Osteocyte (in vitro differentiated cells): ENCODE measurements at regions not wholly inside any gene's neighbourhood (a gene's known extent, or its start where the extent isn't known, plus 50 kb on each side); places are given as distances from the start of the nearest gene placed in this dataset.

Source experiments
- DNase-seq: peaks from one replicate; pipeline ENCODE4 v3.0.0; 2021; ENCODE audit warnings: mixed read lengths; ENCODE audit not compliant: unreplicated experiment; ENCODE audit errors: extremely low spot score
- H3K27ac Mint-ChIP-seq: one replicate; pipeline ENCODE4 v1.8.0; 2021; ENCODE audit warnings: mild to moderate bottlenecking, mixed read lengths; ENCODE audit not compliant: unreplicated experiment
- H3K27me3 Mint-ChIP-seq: one replicate; pipeline ENCODE4 v1.8.0; 2021; ENCODE audit warnings: mixed read lengths; ENCODE audit not compliant: unreplicated experiment
- H3K36me3 Mint-ChIP-seq: one replicate; pipeline ENCODE4 v1.8.0; 2021; ENCODE audit warnings: mixed read lengths; ENCODE audit not compliant: unreplicated experiment
- H3K4me1 Mint-ChIP-seq: one replicate; pipeline ENCODE4 v1.8.0; 2021; ENCODE audit warnings: mixed read lengths; ENCODE audit not compliant: unreplicated experiment
- H3K4me3 Mint-ChIP-seq: one replicate; pipeline ENCODE4 v1.8.0; 2021; ENCODE audit warnings: mild to moderate bottlenecking, moderate library complexity, mixed read lengths; ENCODE audit not compliant: unreplicated experiment
- H3K9me3 Mint-ChIP-seq: one replicate; pipeline ENCODE4 v1.8.0; 2021; ENCODE audit warnings: mixed read lengths; ENCODE audit not compliant: unreplicated experiment
- TF ChIP-seq, protein P1 (sequence below): fragments of 200-600 bp; sonication (generic); IDR thresholded peaks from 2 replicates; pipeline ENCODE4 v1.5.0; 2021; ENCODE audit warnings: antibody characterized with exemption, mild to moderate bottlenecking, moderate library complexity

DNA sequence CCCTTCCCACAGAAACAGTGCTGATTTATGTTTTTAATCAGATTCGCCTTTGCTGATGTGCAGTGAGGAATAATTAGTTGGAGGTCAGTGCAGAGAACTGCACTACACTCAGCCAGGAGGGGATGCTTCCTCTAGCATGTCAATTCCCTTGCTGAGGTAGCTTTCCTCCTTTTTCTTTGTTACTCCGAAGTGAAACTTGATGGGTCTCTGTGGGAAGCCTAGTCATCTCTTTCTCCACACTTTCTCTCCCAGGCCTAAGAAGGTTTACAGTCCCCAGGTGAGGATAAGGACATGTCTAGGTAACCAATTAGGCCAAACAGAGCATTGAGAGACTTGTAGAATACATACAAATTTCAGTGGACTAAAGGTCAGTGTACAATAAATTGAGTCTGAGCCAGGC is 461.8 kb downstream of the KIF4B start:
- Mint-ChIP-seq H3K36me3 (no peaks in the 10 kb centered on the region), H3K27ac (no peak overlapping the region), H3K9me3 (no peaks in the 10 kb centered on the region), H3K27me3 (no peaks in the 10 kb centered on the region), H3K4me1 (no peaks in the 10 kb centered on the region), H3K4me3 (no peak overlapping the region)
- TF ChIP-seq, protein P1, sequence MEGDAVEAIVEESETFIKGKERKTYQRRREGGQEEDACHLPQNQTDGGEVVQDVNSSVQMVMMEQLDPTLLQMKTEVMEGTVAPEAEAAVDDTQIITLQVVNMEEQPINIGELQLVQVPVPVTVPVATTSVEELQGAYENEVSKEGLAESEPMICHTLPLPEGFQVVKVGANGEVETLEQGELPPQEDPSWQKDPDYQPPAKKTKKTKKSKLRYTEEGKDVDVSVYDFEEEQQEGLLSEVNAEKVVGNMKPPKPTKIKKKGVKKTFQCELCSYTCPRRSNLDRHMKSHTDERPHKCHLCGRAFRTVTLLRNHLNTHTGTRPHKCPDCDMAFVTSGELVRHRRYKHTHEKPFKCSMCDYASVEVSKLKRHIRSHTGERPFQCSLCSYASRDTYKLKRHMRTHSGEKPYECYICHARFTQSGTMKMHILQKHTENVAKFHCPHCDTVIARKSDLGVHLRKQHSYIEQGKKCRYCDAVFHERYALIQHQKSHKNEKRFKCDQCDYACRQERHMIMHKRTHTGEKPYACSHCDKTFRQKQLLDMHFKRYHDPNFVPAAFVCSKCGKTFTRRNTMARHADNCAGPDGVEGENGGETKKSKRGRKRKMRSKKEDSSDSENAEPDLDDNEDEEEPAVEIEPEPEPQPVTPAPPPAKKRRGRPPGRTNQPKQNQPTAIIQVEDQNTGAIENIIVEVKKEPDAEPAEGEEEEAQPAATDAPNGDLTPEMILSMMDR: no peak
- DNase-seq: no peak

DNA sequence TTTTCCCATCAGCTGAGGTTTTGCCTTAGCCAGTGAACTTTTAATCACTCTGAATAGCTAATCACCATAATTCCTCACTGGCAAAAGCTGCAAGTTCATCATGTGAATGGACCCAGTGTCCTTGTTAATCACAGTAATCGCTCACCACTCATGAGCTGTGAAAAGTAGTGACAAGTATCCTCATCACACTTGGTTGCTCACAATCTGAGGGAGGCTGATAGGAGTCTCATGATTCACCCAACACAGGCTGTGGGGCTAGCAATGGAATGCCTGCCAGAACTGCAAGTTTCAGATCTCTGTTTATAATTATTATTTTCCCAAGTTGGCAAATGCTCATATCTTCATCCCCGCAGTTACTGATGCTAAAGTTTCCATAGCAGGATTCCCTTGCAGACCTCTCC is 467.2 kb downstream of the KIF4B start:
- no peaks in the 10 kb centered on the region for H3K27me3 Mint-ChIP-seq
- H3K36me3 Mint-ChIP-seq: no peaks in the 10 kb centered on the region
- TF ChIP-seq, protein P1: no peak
- no peaks in the 10 kb centered on the region for H3K4me1 Mint-ChIP-seq
- no peaks in the 10 kb centered on the region for H3K9me3 Mint-ChIP-seq
- no peak overlapping the region for H3K4me3 Mint-ChIP-seq
- no peak overlapping the region for H3K27ac Mint-ChIP-seq
- no peak for DNase-seq

DNA sequence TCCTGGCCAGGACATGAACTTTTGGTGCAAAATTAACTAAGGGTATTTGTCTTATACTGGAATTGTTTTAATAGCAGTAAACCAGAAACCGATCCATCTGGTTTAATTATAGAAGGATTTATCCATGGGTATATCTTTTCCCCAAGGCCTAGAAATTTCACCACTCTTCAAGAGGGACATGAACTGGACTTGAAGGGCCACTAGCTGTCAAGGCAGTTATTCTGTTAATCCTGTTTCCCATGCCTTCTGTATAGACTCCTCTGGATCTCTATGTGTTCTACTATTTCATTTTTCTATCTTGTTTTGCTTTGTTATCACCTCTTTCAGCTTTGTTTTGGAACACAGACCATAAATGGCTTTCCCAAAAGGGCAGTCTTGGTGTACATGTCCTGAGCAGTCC is 467.6 kb downstream of the KIF4B start:
- H3K36me3 Mint-ChIP-seq: no peaks in the 10 kb centered on the region
- no peaks in the 10 kb centered on the region for H3K9me3 Mint-ChIP-seq
- no peak overlapping the region for H3K4me3 Mint-ChIP-seq
- TF ChIP-seq, protein P1: no peak
- no peaks in the 10 kb centered on the region for H3K27me3 Mint-ChIP-seq
- H3K27ac Mint-ChIP-seq: no peak overlapping the region
- DNase-seq: no peak
- H3K4me1 Mint-ChIP-seq: no peaks in the 10 kb centered on the region

DNA sequence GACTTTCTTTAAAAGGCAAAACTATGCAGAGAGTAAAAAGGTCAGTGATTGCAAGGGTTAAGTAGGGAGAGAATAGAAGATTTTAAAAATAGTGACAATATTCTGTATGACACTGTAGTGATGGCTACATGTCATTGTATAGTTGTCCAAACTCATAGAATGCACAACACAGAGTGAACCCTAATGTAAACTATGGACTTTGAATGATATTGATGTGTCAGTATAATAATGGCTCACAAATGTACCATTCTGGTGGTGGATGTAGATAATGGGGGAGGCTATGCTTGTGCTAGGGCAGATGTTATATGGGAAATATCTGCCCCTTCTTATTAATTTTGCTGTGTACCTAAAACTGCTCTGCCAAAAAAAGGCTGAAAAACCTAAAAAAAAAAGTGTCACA is 468.9 kb downstream of the KIF4B start:
- H3K36me3 Mint-ChIP-seq: no peaks in the 10 kb centered on the region
- TF ChIP-seq, protein P1: no peak
- no peak for DNase-seq
- H3K27me3 Mint-ChIP-seq: no peaks in the 10 kb centered on the region
- no peak overlapping the region for H3K27ac Mint-ChIP-seq
- H3K9me3 Mint-ChIP-seq: no peaks in the 10 kb centered on the region
- H3K4me3 Mint-ChIP-seq: no peak overlapping the region
- H3K4me1 Mint-ChIP-seq: no peaks in the 10 kb centered on the region

DNA sequence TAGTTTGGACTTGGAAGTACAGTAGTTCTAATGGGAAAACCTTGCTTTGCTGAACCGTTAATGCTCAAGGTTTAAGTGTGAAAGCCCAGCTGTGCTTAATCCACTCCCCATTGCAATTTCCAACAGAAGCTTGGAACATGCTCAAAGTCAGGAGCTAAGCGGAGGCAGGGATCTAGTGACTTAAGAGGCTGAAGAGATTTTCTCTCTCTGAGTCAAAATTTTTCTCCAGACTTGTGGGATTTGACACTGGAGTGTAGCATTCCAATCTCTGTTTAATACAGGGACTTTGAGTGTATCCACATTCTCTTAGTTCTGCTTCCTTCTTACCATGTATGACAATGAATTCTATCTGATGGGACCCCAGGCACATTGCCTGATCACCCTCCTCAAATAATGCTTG is 471.8 kb downstream of the KIF4B start:
- Mint-ChIP-seq H3K27me3 (no peaks in the 10 kb centered on the region), H3K36me3 (no peaks in the 10 kb centered on the region), H3K9me3 (no peaks in the 10 kb centered on the region), H3K4me3 (no peak overlapping the region), H3K27ac (no peak overlapping the region), H3K4me1 (no peaks in the 10 kb centered on the region)
- DNase-seq: no peak
- TF ChIP-seq, protein P1: no peak
